HepG2 (cell line): ENCODE measurements at regions not wholly inside any gene's neighbourhood (a gene's known extent, or its start where the extent isn't known, plus 50 kb on each side); places are given as distances from the start of the nearest gene placed in this dataset.

ENCODE experiments used
- EZH2 ChIP-seq: conservative IDR thresholded peaks from 2 replicates; pipeline ENCODE4 v1.6.1; 2012; ENCODE audit warnings: mild to moderate bottlenecking, low read depth, low read length, moderate library complexity
- RAD21 ChIP-seq: fragments of 450-650 bp; formaldehyde crosslinking; IDR thresholded peaks from 2 replicates; pipeline ENCODE4 v1.5.0; 2020; ENCODE audit warnings: mild to moderate bottlenecking

GRCh38 chr11:25983280-25983679 is 348.6 kb upstream of the ANO3 start:
- no peak for TF ChIP-seq EZH2
- TF ChIP-seq RAD21 (CRISPR knock-in tag), result no peak
